HG03442 (cell line): ENCODE measurements at regions not wholly inside any gene's neighbourhood (a gene's known extent, or its start where the extent isn't known, plus 50 kb on each side); places are given as distances from the start of the nearest gene placed in this dataset.
"Not testable (repeated sequence)": the region's sequence is repeated elsewhere in the genome, so short reads cannot be mapped to it uniquely, and the experiment has no call there.

Source experiments
- ATAC-seq: cut with Tn5 transposase; IDR thresholded peaks from one replicate; pipeline ENCODE4 v1.9.1; 2021; ENCODE audit warnings: mild to moderate bottlenecking, moderate library complexity; ENCODE audit not compliant: unreplicated experiment

DNA sequence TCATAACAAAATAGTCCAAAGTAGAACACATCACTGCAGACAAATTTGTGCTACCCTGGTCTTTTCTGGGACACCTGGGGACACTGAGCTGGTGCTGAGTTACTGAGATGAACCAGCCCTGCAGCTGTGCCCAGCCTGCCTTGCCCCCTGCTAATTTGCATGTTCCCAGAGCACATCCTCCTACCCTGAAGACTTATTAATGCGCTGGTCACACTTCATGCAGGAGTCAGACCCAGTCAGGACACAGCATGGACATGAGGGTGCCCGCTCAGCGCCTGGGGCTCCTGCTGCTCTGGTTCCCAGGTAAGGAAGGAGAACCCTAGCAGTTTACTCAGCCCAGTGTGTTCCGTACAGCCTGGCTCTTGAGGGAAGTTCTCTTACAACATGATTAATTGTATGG, 1518.3 kb downstream of the RPIA start:
- no peak for ATAC-seq

DNA sequence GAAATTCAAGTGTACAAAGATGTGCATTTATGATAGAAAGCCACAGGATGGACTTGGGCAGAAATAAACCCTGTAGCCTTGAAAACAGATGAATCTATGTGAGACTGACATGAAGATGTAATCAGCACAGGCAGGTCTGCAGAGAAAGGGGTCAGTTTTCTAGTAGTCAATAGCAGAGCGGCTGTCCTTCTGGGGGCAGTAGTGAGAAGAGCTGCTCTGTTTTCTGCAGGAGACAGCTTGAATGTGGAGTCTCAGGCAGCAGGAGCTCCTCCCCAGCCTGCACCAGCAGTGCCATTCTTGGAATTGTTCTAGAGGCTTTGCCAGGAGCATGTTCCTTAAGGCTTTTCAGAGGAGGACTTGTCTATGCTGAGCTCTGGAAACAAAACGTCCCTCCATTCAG, 1524.4 kb downstream of the RPIA start:
- not testable (repeated sequence) for ATAC-seq

GRCh38 chr2:90216801-90217200, 1525.3 kb downstream of the RPIA start:
- ATAC-seq, result not testable (repeated sequence)

GRCh38 chr2:90218534-90218933, 1527.1 kb downstream of the RPIA start:
- ATAC-seq, result not testable (repeated sequence)

GRCh38 chr2:90220623-90221299, 1529.3 kb downstream of the RPIA start:
- not testable (repeated sequence) for ATAC-seq

GRCh38 chr2:90221300-90221651, 1529.8 kb downstream of the RPIA start:
- no peak for ATAC-seq

DNA sequence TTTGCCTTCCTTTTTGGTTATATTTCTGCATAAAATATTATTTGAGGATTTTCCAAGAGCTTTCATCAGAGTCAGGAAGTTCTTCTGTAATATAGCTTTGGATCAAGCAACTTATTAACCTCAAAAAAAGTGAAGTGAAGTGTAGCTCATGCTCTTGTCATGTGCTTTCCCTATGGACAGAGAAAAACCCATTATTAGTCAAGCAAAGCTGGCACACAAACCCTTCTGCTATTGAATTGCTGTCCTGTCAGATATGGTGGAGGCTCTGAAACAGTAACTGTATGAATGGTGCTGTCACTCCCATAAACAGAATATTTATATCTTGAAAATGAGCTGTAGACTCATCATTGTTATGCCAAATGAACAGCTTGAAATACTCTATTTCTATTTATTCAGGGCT, 1533.3 kb downstream of the RPIA start:
- ATAC-seq, result not testable (repeated sequence)

DNA sequence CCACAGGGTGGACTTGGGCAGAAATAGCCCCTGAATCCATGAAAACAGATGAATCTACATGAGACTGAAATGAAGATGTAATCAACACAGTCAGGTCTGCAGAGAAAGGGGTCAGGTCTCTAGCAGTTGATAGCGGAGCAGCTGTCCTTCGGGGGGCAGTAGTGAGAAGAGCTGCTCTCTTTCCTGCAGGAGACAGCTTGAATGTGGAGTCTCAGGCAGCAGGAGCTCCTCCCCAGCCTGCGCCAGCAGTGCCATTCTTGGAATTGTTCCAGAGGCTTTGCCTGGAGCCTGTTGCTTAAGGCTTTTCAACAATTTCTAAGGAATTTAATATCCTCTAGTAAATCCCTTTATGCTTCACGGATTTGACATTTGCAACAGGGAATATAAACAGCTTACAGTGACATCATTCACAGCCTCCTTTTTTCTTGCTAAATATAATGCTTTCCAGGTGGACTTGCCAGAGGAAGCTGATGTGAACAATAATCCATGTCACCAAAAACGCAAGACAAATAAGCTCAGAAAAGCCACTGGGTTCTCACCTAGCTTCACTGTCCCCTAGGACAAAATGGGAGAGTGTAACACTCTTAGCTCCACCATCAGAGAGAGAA, 1535.1 kb downstream of the RPIA start:
- ATAC-seq, result not testable (repeated sequence)

DNA sequence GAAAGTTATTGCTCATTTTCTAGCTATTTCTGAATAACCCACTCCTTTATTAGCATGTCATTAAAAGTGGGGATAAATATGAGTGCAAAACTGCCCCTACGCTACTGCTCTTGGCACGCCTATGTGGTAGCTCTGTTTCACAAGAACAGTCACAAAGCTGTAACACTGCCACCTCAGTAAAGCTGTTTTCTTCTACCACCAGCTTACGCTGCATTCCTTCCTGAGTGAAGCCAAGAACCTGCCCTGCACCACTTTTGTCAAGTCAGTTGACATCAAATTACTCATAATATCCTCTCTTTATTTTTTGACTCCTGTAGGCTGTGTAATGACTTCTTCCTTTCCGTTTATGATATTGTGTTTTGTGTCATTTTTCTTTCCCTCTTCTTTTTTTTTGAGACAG, 1539.7 kb downstream of the RPIA start:
- not testable (repeated sequence) for ATAC-seq

GRCh38 chr2:90235452-90235851, 1544.0 kb downstream of the RPIA start:
- ATAC-seq, result not testable (repeated sequence)

- not testable (repeated sequence) for ATAC-seq
These were observed 1546.5 kb downstream of the RPIA start for GRCh38 chr2:90237923-90238361.

GRCh38 chr2:90238505-90239230, 1547.2 kb downstream of the RPIA start:
- ATAC-seq, result not testable (repeated sequence)

DNA sequence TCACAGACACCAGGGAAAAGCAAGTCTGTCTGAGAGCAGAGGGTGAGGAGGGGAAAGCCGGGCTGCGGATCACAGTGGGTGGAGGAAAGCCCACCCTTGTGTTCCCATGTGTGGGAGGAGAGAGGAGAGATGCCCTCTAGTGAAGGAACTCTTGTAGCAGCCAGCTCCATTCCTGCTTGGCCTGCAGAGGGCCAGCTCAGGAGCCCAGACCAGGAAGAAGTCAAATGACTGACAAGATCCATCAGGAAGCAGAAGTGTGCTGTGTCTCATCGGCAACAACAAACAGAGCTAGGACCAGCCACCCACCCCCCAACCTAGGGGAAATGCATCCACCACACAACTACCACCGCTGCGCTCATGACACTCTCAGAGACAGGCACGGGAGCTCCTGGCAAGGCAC, 1548.3 kb downstream of the RPIA start:
- ATAC-seq, result not testable (repeated sequence)

GRCh38 chr2:90244902-90245765, 1553.7 kb downstream of the RPIA start:
- not testable (repeated sequence) for ATAC-seq

GRCh38 chr2:90248400-90248799, 1556.9 kb downstream of the RPIA start:
- ATAC-seq, result not testable (repeated sequence)

DNA sequence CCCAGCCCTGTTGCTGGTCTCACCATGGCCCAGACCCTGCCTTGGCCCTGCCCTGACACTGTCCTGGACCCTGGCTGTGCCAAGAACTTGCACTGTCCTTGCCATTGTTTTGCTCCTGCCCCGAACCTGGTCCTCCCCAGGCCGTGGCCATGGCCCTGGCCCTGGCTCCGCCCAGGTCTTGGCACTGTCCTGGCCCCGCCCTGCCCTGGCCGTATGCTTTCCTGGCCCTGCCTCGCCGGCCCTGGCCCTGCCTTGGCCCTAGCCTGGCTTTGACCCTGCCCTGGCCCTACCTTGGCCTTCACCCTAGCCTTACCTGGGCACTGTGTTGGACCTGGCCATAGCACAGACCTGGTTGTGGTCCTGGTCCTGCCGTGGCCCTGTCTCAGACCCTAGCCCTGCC, 1558.9 kb downstream of the RPIA start:
- ATAC-seq, result not testable (repeated sequence)

DNA sequence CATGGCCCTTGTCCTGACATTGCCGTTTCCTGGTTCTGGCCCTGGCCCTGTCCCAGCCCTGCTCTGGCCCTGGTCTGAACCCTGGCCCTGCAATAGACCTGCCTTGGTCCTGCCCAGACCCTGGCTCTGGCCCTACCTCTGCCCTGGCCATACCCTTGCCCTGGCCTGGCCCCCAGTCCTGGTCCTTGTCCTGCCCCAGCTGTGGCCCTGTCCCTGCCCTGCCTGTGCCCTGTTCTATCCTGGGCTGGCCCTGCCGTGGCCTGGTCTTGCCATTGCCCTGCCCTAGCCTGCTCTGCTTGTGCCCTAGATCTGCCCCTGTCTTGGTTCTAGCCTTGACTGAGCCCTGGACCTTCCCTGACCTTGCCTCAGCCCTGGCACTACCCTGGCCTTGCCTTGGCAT, 1560.1 kb downstream of the RPIA start:
- ATAC-seq, result not testable (repeated sequence)

- not testable (repeated sequence) for ATAC-seq
These were observed 1561.8 kb downstream of the RPIA start for GRCh38 chr2:90253306-90253705.

DNA sequence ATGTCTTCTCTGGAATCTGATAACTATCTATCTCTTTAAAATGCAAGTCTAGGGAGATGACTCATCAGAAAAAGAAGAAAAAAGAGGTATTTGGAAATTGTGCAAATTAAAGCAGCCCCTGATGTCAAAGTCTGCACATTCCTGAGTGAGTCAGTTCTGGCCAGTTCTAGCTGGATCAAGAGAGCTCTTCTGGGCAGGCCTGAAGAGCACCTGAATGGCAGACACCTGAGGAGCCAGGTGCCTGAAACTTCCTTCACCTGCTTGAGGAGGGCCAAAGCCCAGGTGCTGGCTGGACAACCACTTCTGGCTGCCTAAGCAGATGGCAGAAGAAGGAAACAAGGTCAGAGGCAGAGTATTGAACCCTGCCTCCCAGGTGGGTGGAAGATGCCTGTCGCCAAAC, 1575.4 kb downstream of the RPIA start:
- ATAC-seq, result not testable (repeated sequence)

DNA sequence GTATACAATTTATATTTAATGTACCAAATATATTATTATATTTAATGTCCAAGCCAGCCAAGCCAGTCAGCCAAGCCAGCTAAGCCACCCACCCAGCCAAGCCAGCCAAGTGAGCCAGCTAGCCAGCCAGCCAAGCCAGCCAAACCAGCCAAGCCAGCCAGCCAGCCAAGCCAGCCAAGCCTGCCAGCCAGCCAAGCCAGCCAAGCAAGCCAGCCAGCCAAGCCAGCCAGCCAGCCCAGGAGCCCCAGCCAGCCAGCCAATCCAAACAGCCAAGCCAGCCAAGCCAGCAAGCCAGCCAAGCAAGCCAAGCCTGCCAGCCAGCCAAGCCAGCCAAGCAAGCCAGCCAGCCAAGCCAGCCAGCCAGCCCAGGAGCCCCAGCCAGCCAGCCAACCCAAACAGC, 1596.3 kb downstream of the RPIA start:
- not testable (repeated sequence) for ATAC-seq

DNA sequence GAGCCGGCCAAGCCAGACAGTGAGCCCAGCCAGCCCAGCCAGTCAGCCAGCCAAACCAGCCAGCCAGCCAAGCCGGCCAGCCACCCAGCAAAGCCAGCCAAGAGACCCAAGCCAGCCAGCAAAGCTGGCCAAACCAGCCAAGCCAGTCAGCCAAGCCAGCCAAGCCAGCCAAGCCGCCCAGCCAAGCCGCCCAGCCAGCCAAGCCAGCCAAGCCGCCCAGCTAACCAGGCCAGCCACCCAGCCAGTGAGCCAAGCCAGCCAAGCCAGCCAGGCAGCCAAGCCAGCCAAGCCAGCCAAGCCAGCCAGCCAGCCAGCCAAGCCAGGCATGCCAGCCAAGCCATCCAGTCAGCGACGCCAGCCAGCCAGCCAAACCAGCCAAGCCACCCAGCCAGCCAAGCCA, 1596.9 kb downstream of the RPIA start:
- not testable (repeated sequence) for ATAC-seq
